DMS153 (cell line): ENCODE measurements at regions not wholly inside any gene's neighbourhood (a gene's known extent, or its start where the extent isn't known, plus 50 kb on each side); places are given as distances from the start of the nearest gene placed in this dataset.

Source experiments
- DNase-seq: peaks from one replicate; lab custom pipeline; 2025; lab: John Stamatoyannopoulos, UW

GRCh38 chr7:51792796-51793195, 476.2 kb upstream of the COBL start:
- no peak for DNase-seq

- DNase-seq, result peak; percentile 36
Observed at GRCh38 chr7:51789489-51789888, 472.9 kb upstream of the COBL start.

GRCh38 chr7:51786284-51786683, 469.7 kb upstream of the COBL start:
- DNase-seq, result no peak

- no peak for DNase-seq
Observed at GRCh38 chr7:51785876-51786275, 469.3 kb upstream of the COBL start.

- no peak for DNase-seq
Observed at GRCh38 chr7:51785171-51785570, 468.6 kb upstream of the COBL start.

- DNase-seq, result no peak
Observed at GRCh38 chr7:51783241-51783640, 466.6 kb upstream of the COBL start.

- no peak for DNase-seq
Observed at GRCh38 chr7:51778121-51778520, 461.5 kb upstream of the COBL start.

GRCh38 chr7:51774178-51774577, 457.6 kb upstream of the COBL start:
- DNase-seq, result no peak

- DNase-seq, result no peak
Observed at GRCh38 chr7:51772190-51772589, 455.6 kb upstream of the COBL start.

- DNase-seq, result no peak
Observed at GRCh38 chr7:51764976-51765375, 448.4 kb upstream of the COBL start.

- no peak for DNase-seq
Observed at GRCh38 chr7:51759985-51760384, 443.4 kb upstream of the COBL start.

- DNase-seq, result no peak
Observed at GRCh38 chr7:51757960-51758359, 441.4 kb upstream of the COBL start.

GRCh38 chr7:51732951-51733350, 416.3 kb upstream of the COBL start:
- DNase-seq, result no peak

GRCh38 chr7:51732116-51732515, 415.5 kb upstream of the COBL start:
- no peak for DNase-seq

GRCh38 chr7:51731075-51731474, 414.5 kb upstream of the COBL start:
- DNase-seq, result no peak

GRCh38 chr7:51727441-51727840, 410.8 kb upstream of the COBL start:
- DNase-seq, result no peak

GRCh38 chr7:51706851-51707250, 390.2 kb upstream of the COBL start:
- DNase-seq, result no peak

GRCh38 chr7:51705701-51706100, 389.1 kb upstream of the COBL start:
- no peak for DNase-seq

- DNase-seq, result no peak
Observed at GRCh38 chr7:51702673-51703072, 386.1 kb upstream of the COBL start.

GRCh38 chr7:51701935-51702334, 385.3 kb upstream of the COBL start:
- DNase-seq, result no peak

- DNase-seq, result no peak
Observed at GRCh38 chr7:51700593-51701215, 384.1 kb upstream of the COBL start.

- no peak for DNase-seq
Observed at GRCh38 chr7:51693258-51693657, 376.6 kb upstream of the COBL start.

GRCh38 chr7:51689547-51689946, 372.9 kb upstream of the COBL start:
- DNase-seq, result no peak

- DNase-seq, result no peak
Observed at GRCh38 chr7:51685794-51686193, 369.2 kb upstream of the COBL start.
